GM18909 (cell line): ENCODE measurements at regions not wholly inside any gene's neighbourhood (a gene's known extent, or its start where the extent isn't known, plus 50 kb on each side); places are given as distances from the start of the nearest gene placed in this dataset.
"Not testable (repeated sequence)": the region's sequence is repeated elsewhere in the genome, so short reads cannot be mapped to it uniquely, and the experiment has no call there.

Experiments
- ATAC-seq: cut with Tn5 transposase; IDR thresholded peaks from one replicate; pipeline ENCODE4 v1.9.1; 2021; ENCODE audit warnings: mild to moderate bottlenecking; ENCODE audit not compliant: unreplicated experiment, poor library complexity

DNA sequence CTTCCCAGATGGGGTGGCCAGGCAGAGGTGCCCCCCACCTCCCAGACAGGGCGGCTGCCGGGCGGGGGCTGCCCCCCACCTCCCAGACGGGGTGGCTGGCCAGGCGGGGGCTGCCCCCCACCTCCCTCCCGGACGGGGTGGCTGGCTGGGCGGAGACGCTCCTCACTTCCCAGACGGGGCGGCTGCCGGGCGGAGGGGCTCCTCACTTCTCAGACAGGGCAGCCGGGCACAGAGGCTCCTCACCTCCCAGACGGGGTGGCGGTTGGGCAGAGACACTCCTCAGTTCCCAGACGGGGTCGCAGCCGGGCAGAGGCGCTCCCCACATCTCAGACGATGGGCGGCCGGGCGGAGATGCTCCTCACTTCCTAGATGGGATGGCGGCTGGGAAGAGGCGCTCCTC is 76.4 kb upstream of the AADAT start:
- not testable (repeated sequence) for ATAC-seq

DNA sequence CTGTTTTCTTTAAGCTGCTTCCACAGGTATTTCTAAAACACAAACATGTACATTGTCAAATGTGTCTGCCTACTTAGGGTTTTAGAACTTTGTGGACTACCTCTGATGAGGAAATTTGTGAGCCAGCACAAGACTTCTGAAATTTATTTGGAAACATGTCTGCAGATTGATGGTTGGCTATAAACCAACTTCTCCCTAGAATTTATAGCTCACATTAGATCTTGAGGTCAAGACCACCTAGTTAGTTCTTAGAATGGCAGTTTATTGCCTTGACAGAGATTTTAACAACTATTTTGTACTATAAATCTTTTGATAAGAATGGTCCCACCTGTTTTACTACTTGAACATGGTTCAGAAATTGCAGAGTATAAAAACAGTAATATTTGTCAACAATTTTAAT is 72.7 kb upstream of the AADAT start:
- ATAC-seq, result no peak

DNA sequence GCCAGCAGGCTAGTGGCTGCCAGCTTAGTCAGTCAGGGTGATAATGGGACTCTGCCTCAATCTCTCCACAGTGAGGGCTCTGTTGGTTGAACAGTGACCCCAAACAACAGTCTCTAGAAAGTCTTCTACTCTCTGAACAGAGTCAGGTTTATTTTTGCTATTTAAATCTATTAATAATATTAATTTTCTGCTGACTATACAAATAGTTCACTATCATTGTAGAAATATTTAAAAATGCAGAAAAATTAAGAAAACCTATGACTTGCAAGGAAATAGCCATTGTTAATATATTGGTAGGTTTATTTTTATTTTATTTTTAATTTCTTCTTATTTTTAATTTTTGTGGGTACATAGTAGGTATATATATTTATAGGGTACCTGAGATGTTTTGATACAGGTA is 67.9 kb upstream of the AADAT start:
- no peak for ATAC-seq

DNA sequence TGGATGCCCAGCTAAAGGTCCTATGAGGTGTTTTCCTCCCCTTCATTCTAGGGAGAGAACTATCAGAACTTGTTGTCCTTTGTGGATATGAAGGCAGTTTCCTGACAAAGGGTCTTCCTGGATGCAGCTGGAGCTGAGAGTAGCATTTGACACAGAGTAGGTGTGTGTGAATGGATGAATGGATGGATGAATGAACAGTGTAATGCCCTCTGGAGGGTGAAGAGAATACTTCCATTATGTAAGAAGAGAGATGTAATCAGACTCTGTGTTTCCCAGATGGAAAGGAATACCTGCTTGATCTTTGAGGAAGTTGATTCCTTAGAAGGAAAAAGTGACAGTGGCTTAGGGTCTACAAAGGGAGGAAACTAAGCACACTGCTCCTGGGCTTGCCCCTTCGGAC is 55.4 kb upstream of the AADAT start:
- no peak for ATAC-seq

DNA sequence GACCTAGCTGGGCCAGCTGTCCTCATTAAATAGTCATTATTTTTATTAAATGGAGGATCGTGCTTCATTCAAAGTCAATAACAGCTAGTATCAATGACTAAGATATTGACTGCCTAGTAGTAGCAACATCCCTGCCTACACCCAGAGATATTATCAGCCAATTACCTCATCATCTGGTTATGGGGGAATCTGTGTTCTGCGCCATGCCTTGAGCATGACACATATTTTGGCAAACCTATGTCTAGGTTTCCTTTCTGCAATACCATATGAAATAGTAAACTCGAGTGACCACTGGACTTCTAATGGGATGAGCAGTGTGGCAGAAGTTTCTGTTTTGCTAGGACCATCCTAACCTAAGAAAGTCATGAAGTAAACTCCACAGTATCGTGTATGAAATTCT is 50.0 kb upstream of the AADAT start:
- no peak for ATAC-seq
